Adrenal gland (tissue), 9 donors: ENCODE measurements at regions not wholly inside any gene's neighbourhood (a gene's known extent, or its start where the extent isn't known, plus 50 kb on each side); places are given as distances from the start of the nearest gene placed in this dataset.

ENCODE experiments used
- DNase-seq, 7 donors: peaks; one replicate each; pipeline ENCODE4 v3.0.0-alpha.2; 2019 to 2020
- H3K27ac ChIP-seq, 5 donors: fragments of 200-600 bp; sonication (generic) in 4 of 5; 1 replicate in 3 of 5; 2 replicates in 2 of 5; pipeline versions ENCODE4 v1.5.1 to v1.8.0; 2016 to 2020; ENCODE audit warnings: mild to moderate bottlenecking in 1 of 5
- H3K27me3 ChIP-seq: fragments of 200-600 bp; 2 replicates; pipeline ENCODE4 v1.8.0; 2021
- H3K36me3 ChIP-seq, 2 donors: fragments of 200-600 bp; replicated peaks in 1 of 2; 1 replicate in 1 of 2; 2 replicates in 1 of 2; pipeline versions ENCODE4 v1.5.1 to v1.8.0; 2018 to 2022
- H3K4me1 ChIP-seq, 2 donors: fragments of 200-600 bp; replicated peaks in 1 of 2; 1 replicate in 1 of 2; 2 replicates in 1 of 2; pipeline versions ENCODE4 v1.5.1 to v1.8.0; 2018 to 2021
- H3K4me3 ChIP-seq, 4 donors: fragments of 200-600 bp; sonication (generic) in 3 of 4; one replicate each; pipeline ENCODE4 v1.5.1; 2016 to 2018
- H3K9me3 ChIP-seq, 3 donors: fragments of 200-600 bp; sonication (generic) in 1 of 3; replicated peaks in 1 of 3; 1 replicate in 2 of 3; 2 replicates in 1 of 3; pipeline versions ENCODE4 v1.5.1 to v1.8.0; 2016 to 2021
- POLR2A ChIP-seq, 2 donors: fragments of 450-650 bp; IDR thresholded peaks; one replicate each; pipeline ENCODE4 v1.6.1; 2017; ENCODE audit warnings: antibody characterized with exemption in 2 of 2, mild to moderate bottlenecking in 2 of 2, moderate library complexity in 1 of 2
- WGBS, 4 donors: extraction: QIAGEN DNeasy Blood & Tissue Kit in 2 of 4; methylation state at CpG; one replicate each; pipeline versions ENCODE4 v1.1.5 to v1.1.7; 2013 to 2017; 5-methylcytosine and 5-hydroxymethylcytosine counted together
- intact Hi-C, 2 donors: fragments of 100-400 bp; cut with DNase I; formaldehyde crosslinking; loops; one replicate each; pipeline versions ENCODE4 v1.14.1 to v1.15.0; 2022 to 2023
- TF ChIP-seq, protein P1 (sequence below), 6 experiments: fragments of 450-650 bp in 4 of 6; fragments of 200-600 bp in 2 of 6; sonication (generic) in 1 of 6; IDR thresholded peaks; 1 replicate in 5 of 6; 2 replicates in 1 of 6; pipeline versions ENCODE4 v1.5.1 to v1.8.0; 2016 to 2021; ENCODE audit warnings: antibody characterized with exemption in 6 of 6, mild to moderate bottlenecking in 2 of 6, moderate library complexity in 1 of 6
- donor health status: healthy with polysubstance abuse.
- donor health status: Bipolar disorder and iron deficiency.
- donor health status: DM: yes; HTN: yes; CAD: no.
- donor health status: DM: no; HTN: no; CAD: no.
- donor health status: DM: no; HTN: no; CAD: no.

DNA sequence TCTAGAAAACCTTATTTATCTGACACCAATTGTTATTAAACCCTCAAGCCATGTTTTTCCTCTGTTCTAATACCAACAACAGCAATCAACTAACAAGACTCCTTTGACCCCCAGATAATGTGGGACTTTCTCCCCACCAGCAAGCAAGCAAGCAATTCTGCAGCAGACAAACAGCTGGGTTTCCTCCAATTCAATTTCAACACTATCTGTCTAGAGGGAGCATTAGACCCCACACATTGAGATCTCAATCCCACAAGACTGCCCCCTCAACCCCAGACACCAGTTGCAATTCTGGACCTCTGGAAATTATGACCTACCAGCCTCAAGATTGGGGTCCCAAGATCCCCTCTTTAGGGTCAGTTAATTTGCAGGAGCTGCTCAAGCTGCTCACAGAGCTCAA lies 89.4 kb upstream of the TMEM26 start:
- Histone ChIP-seq H3K27ac (no peak overlapping the region), H3K4me3 (no peak overlapping the region), H3K9me3 (no peaks in the 10 kb centered on the region), H3K27me3 (no peaks in the 10 kb centered on the region), H3K36me3 (no peaks in the 10 kb centered on the region), H3K4me1 (no peaks in the 10 kb centered on the region)
- no peak for DNase-seq
- intact Hi-C loops, result no loop called here
- no peak for TF ChIP-seq POLR2A (IDR thresholded peaks at IDR 0.05)
- TF ChIP-seq, protein P1, sequence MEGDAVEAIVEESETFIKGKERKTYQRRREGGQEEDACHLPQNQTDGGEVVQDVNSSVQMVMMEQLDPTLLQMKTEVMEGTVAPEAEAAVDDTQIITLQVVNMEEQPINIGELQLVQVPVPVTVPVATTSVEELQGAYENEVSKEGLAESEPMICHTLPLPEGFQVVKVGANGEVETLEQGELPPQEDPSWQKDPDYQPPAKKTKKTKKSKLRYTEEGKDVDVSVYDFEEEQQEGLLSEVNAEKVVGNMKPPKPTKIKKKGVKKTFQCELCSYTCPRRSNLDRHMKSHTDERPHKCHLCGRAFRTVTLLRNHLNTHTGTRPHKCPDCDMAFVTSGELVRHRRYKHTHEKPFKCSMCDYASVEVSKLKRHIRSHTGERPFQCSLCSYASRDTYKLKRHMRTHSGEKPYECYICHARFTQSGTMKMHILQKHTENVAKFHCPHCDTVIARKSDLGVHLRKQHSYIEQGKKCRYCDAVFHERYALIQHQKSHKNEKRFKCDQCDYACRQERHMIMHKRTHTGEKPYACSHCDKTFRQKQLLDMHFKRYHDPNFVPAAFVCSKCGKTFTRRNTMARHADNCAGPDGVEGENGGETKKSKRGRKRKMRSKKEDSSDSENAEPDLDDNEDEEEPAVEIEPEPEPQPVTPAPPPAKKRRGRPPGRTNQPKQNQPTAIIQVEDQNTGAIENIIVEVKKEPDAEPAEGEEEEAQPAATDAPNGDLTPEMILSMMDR (IDR thresholded peaks at IDR 0.05), result no peak

DNA sequence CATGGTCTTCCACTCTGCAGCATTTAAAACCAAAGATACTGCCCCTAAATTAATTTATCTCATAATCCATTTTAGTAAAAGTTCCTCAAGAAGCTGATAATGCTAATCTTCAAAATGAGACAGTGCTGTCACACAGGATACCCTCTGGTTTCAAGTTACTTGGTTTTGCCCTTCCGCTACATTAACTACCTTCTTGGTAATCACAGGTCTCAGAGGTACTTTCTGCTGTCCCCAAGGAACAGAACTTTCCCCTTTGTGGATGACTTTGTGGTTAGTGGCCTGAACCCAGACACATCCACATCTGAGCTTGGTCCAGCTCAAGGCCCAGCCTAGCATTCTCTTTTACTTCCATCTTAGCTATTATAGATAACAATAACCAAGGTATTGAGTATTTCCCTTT lies 88.8 kb upstream of the TMEM26 start:
- DNase-seq, result no peak
- H3K27me3 ChIP-seq, result no peaks in the 10 kb centered on the region
- no peaks in the 10 kb centered on the region for H3K9me3 ChIP-seq
- H3K36me3 ChIP-seq, result no peaks in the 10 kb centered on the region
- H3K27ac ChIP-seq, result no peak overlapping the region
- intact Hi-C loops, result no loop called here
- WGBS, 4 donors, result 88 to 95% (median 94%) methylated on average over 1 of the region's 1 CpG
- TF ChIP-seq, protein P1 (IDR thresholded peaks at IDR 0.05), result no peak
- no peak for TF ChIP-seq POLR2A (IDR thresholded peaks at IDR 0.05)
- no peaks in the 10 kb centered on the region for H3K4me1 ChIP-seq
- no peak overlapping the region for H3K4me3 ChIP-seq

DNA sequence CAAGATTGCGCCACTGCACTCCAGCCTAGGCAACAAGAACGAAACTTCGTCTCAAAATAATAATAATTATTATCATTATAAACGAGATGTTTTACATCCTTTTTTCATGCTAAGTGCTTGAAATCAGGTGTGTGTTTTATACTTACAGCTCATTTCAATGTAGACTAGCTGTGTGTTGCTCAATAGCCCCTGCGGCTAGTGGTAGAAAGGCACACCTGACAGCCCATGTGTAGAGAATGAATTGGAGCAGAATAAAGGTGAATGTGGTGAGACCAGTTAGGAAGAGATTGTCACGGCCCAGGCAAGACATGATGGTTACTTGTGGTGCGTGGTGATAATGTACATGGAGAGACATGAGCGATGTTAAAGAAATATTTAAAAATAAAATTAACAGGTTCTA lies 86.7 kb upstream of the TMEM26 start:
- H3K27me3 ChIP-seq, result no peaks in the 10 kb centered on the region
- intact Hi-C loops, result no loop called here
- no peaks in the 10 kb centered on the region for H3K36me3 ChIP-seq
- no peak overlapping the region for H3K27ac ChIP-seq
- no peaks in the 10 kb centered on the region for H3K4me1 ChIP-seq
- no peak overlapping the region for H3K4me3 ChIP-seq
- no peaks in the 10 kb centered on the region for H3K9me3 ChIP-seq
- 87 to 92% (median 89%) methylated on average over 8 of the region's 8 CpGs for WGBS, 4 donors
- TF ChIP-seq POLR2A (IDR thresholded peaks at IDR 0.05), result no peak
- TF ChIP-seq, protein P1 (IDR thresholded peaks at IDR 0.05), result no peak
- no peak for DNase-seq

DNA sequence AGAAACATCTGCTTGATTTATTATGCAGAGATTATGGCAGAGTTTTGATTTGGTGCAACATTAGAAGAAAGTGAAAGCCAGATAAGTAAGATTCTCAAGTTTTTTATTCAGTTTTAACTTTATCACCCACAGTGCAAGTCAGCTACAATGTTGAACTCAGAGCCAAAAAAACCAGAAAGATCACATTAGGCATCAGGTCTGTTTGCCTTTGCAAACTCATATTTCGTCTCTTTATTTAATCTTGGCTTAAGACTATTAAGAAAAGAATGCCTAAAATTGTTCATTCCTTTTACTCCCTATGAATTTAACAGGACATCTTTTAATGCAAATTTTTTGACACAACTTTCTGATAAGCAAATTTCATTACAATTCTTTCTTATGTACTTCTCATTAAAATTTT lies 76.0 kb upstream of the TMEM26 start:
- Histone ChIP-seq H3K4me3 (no peak overlapping the region), H3K27ac (no peak overlapping the region), H3K9me3 (no peaks in the 10 kb centered on the region), H3K36me3 (no peaks in the 10 kb centered on the region), H3K27me3 (no peaks in the 10 kb centered on the region), H3K4me1 (no peaks in the 10 kb centered on the region)
- DNase-seq, result no peak
- 53 to 67% (median 59%) methylated on average over 1 of the region's 1 CpG for WGBS, 4 donors
- TF ChIP-seq, protein P1 (IDR thresholded peaks at IDR 0.05), result no peak
- TF ChIP-seq POLR2A (IDR thresholded peaks at IDR 0.05), result no peak
- intact Hi-C loops, result no loop called here
